Activated CD8-positive, alpha-beta T cell treated with anti-CD3 and anti-CD28 coated beads for 36 hours (primary cell): ENCODE measurements at regions not wholly inside any gene's neighbourhood (a gene's known extent, or its start where the extent isn't known, plus 50 kb on each side); places are given as distances from the start of the nearest gene placed in this dataset.

Experiments
- ATAC-seq: fragments of 200-7000 bp; cut with Tn5 transposase; one replicate; pipeline ENCODE4 v1.10.0; 2021; ENCODE audit warnings: mild to moderate bottlenecking, moderate library complexity
- CTCF ChIA-PET: fragments of 350-600 bp; sonication (Branson Sonifier 250); formaldehyde crosslinking; loops from one replicate; lab custom pipeline; 2021; ENCODE audit warnings: antibody characterized with exemption; lab: Charles Lee
- POLR2A ChIA-PET: fragments of 350-600 bp; sonication (Branson Sonifier 250); formaldehyde crosslinking; loops from one replicate; lab custom pipeline; 2021; ENCODE audit warnings: antibody characterized with exemption; lab: Charles Lee
- DNase-seq: peaks from one replicate; pipeline ENCODE4 v3.0.0-alpha.2; 2020
- H3K27ac Mint-ChIP-seq: one replicate; pipeline ENCODE4 v1.8.0; 2021; ENCODE audit warnings: mild to moderate bottlenecking, mixed read lengths
- H3K27me3 Mint-ChIP-seq: one replicate; pipeline ENCODE4 v1.8.0; 2021; ENCODE audit warnings: mixed read lengths
- H3K36me3 Mint-ChIP-seq: one replicate; pipeline ENCODE4 v1.8.0; 2021; ENCODE audit warnings: low read depth, mixed read lengths
- H3K4me1 Mint-ChIP-seq: one replicate; pipeline ENCODE4 v1.8.0; 2021; ENCODE audit warnings: low read depth, mixed read lengths
- H3K4me3 Mint-ChIP-seq: one replicate; pipeline ENCODE4 v1.8.0; 2021; ENCODE audit warnings: mild to moderate bottlenecking, moderate library complexity, mixed read lengths
- H3K9me3 Mint-ChIP-seq: one replicate; pipeline ENCODE4 v1.8.0; 2021; ENCODE audit warnings: mixed read lengths
- intact Hi-C: fragments of 100-400 bp; cut with micrococcal nuclease; formaldehyde crosslinking; loops from one replicate; pipeline ENCODE4 v1.10.0; 2022
- TF ChIP-seq, protein P1 (sequence below): fragments of 200-600 bp; IDR thresholded peaks from one replicate; pipeline ENCODE4 v1.8.0; 2022; ENCODE audit warnings: antibody characterized with exemption, mild to moderate bottlenecking

DNA sequence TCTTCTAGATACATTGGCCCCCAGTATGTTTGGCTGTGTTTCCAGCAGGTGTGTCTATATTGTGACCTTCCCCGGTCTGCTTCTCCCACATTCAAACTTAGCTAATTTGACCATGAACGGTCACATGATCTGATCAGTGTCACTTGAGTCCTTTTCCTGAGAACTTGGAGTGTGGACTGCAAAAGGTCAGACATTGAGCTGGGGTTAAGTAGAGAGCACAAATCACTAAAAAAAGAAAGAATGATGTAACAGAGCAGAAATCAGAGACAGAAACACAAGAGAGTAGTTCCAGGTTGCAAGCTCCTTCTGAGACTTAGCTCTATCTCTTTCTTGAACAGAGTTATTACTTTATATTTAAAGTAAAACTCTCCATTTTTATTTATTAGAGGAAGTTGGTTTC lies 733.9 kb downstream of the CBLN4 start:
- ChIA-PET POLR2A (no interaction called here), CTCF (no interaction called here)
- Mint-ChIP-seq H3K9me3 (peaks cover 11% of the 10 kb centered on the region), H3K27me3 (no peaks in the 10 kb centered on the region), H3K4me3 (no peak overlapping the region), H3K27ac (no peak overlapping the region), H3K36me3 (no peaks in the 10 kb centered on the region), H3K4me1 (no peaks in the 10 kb centered on the region)
- TF ChIP-seq, protein P1, sequence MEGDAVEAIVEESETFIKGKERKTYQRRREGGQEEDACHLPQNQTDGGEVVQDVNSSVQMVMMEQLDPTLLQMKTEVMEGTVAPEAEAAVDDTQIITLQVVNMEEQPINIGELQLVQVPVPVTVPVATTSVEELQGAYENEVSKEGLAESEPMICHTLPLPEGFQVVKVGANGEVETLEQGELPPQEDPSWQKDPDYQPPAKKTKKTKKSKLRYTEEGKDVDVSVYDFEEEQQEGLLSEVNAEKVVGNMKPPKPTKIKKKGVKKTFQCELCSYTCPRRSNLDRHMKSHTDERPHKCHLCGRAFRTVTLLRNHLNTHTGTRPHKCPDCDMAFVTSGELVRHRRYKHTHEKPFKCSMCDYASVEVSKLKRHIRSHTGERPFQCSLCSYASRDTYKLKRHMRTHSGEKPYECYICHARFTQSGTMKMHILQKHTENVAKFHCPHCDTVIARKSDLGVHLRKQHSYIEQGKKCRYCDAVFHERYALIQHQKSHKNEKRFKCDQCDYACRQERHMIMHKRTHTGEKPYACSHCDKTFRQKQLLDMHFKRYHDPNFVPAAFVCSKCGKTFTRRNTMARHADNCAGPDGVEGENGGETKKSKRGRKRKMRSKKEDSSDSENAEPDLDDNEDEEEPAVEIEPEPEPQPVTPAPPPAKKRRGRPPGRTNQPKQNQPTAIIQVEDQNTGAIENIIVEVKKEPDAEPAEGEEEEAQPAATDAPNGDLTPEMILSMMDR = no peak
- no peak for ATAC-seq
- intact Hi-C loops = no loop called here
- no peak for DNase-seq

DNA sequence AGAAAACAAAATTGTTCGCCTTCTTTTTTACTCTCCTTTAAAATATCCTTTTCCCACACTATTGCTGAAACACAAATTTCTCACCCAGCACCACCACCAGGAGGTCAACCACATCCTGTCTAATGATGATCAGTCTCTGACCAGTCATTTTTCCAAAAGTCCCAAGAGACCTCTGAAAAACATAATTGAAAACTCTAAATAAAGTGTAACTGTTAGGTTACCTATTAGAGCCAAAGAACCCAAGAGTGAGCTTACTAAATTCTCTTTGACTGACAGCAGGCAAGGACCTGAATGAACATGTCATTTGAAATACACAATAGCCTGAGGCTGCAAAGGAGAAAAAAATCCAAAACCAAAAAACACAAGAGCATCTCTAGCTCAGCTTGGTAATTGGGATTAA lies 735.4 kb downstream of the CBLN4 start:
- no peaks in the 10 kb centered on the region for H3K36me3 Mint-ChIP-seq
- ChIA-PET CTCF (no interaction called here), POLR2A (no interaction called here)
- peaks cover 11% of the 10 kb centered on the region for H3K9me3 Mint-ChIP-seq
- no peak for ATAC-seq
- no peak overlapping the region for H3K27ac Mint-ChIP-seq
- intact Hi-C loops = no loop called here
- TF ChIP-seq, protein P1 = no peak
- no peak overlapping the region for H3K4me3 Mint-ChIP-seq
- no peaks in the 10 kb centered on the region for H3K4me1 Mint-ChIP-seq
- no peaks in the 10 kb centered on the region for H3K27me3 Mint-ChIP-seq
- no peak for DNase-seq

DNA sequence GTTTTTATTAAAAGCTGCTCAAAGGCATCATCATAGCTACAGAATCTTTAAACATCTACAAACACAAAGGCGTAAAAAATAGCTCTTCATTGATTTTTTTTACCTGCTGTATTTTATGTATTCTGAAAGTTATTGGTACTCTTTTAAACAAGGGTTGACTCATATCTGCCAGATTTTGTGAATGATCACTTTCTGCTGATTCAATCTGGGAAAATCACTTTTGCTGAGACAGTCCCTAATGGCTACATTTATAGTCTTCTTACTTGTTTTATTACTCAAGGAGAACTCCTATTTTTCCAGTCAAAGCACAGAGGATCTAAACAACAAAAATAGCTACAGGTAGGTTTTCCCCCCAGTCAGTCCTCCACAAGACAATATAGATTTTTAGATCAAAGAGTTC lies 739.0 kb downstream of the CBLN4 start:
- Mint-ChIP-seq H3K36me3 (no peaks in the 10 kb centered on the region), H3K4me1 (no peaks in the 10 kb centered on the region), H3K27ac (no peak overlapping the region), H3K27me3 (peaks cover 2% of the 10 kb centered on the region), H3K4me3 (no peak overlapping the region), H3K9me3 (peaks cover 4% of the 10 kb centered on the region)
- ATAC-seq (no peak), DNase-seq (no peak)
- ChIA-PET POLR2A (no interaction called here), CTCF (no interaction called here)
- TF ChIP-seq, protein P1 = no peak
- intact Hi-C loops = no loop called here

DNA sequence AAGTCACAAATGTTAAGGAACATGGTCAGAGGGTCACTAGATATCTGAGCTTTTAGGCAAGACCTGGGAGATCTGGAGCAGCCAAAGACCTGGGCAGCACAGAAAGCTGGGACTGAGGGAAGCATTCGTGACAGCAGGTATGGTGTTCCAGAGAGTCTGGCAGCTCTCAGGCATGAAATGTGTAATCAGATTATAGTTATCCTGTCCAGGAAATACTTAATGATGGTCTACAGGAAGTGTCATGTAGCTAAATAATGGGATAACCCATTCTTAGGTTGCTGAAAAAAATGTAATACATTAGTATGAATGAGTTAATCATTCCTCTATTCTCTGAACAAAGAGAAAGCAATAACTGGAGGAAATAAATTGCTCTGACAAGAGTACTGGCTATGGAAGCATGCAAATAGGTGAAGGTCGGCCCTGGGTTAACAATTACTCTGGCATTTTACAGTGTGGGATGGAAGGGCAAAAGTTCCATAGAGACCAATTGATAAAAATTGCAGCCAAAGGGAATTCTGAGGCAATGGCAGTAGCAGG lies 740.5 kb downstream of the CBLN4 start:
- H3K27ac Mint-ChIP-seq = no peak overlapping the region
- peaks cover 2% of the 10 kb centered on the region for H3K27me3 Mint-ChIP-seq
- no peaks in the 10 kb centered on the region for H3K4me1 Mint-ChIP-seq
- intact Hi-C loops = no loop called here
- ATAC-seq (no peak), DNase-seq (no peak)
- ChIA-PET CTCF (no interaction called here), POLR2A (no interaction called here)
- H3K36me3 Mint-ChIP-seq = no peaks in the 10 kb centered on the region
- H3K4me3 Mint-ChIP-seq = no peak overlapping the region
- peaks cover 2% of the 10 kb centered on the region for H3K9me3 Mint-ChIP-seq
- TF ChIP-seq, protein P1 = no peak

DNA sequence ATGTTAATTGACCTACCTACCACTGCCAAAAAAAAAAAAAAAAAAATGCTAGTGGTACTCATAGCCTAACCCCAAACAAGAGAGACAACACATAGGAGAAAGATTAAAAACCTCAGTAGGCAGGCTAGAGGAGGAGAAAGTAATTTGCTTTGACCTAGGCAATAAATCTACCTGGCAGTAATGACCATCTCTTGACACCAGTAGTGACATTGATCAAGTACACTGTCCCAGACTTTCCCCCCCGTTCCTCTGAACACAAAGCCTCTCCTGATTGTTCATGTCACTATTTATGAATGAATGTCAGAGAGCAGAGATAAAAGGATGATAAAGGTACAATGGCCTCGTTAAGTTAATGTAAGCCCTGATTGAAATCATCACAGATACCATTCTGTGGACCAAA lies 746.8 kb downstream of the CBLN4 start:
- ATAC-seq (no peak), DNase-seq (no peak)
- H3K27me3 Mint-ChIP-seq = peaks cover 2% of the 10 kb centered on the region
- H3K4me1 Mint-ChIP-seq = no peaks in the 10 kb centered on the region
- H3K4me3 Mint-ChIP-seq = no peak overlapping the region
- intact Hi-C loops = no loop called here
- ChIA-PET POLR2A (no interaction called here), CTCF (no interaction called here)
- no peak overlapping the region for H3K27ac Mint-ChIP-seq
- TF ChIP-seq, protein P1 = no peak
- H3K36me3 Mint-ChIP-seq = no peaks in the 10 kb centered on the region
- peaks cover 3% of the 10 kb centered on the region for H3K9me3 Mint-ChIP-seq
